Right cardiac atrium (tissue), 5 donors: ENCODE measurements at regions not wholly inside any gene's neighbourhood (a gene's known extent, or its start where the extent isn't known, plus 50 kb on each side); places are given as distances from the start of the nearest gene placed in this dataset.
A peak's percentile ranks its signal among the peaks of the same experiment; 100 is the strongest.

ENCODE experiments used
- ATAC-seq, 2 donors: fragments of 200-7000 bp; cut with Tn5 transposase; one replicate each; pipeline versions ENCODE4 v1.8.0 to v1.9.1; 2020; ENCODE audit warnings: moderate library complexity in 2 of 2, mild to moderate bottlenecking in 1 of 2
- DNase-seq, 3 donors: peaks; one replicate each; pipeline ENCODE4 v3.0.0-alpha.2; 2020
- H3K27ac ChIP-seq: one replicate; pipeline ENCODE4 v1.5.1; 2013; ENCODE audit warnings: mild to moderate bottlenecking, low read length, control low read depth, moderate library complexity
- H3K27me3 ChIP-seq: one replicate; pipeline ENCODE4 v1.6.1; 2013; ENCODE audit not compliant: control insufficient read depth, insufficient read depth
- H3K4me1 ChIP-seq: one replicate; pipeline ENCODE4 v1.6.1; 2013; ENCODE audit warnings: low read length; ENCODE audit not compliant: control insufficient read depth, insufficient read depth
- H3K4me3 ChIP-seq: one replicate; pipeline ENCODE4 v1.5.1; 2013; ENCODE audit warnings: low read length, control low read depth
- H3K9me3 ChIP-seq: one replicate; pipeline ENCODE4 v1.6.1; 2013; ENCODE audit warnings: low read length; ENCODE audit not compliant: control insufficient read depth
- WGBS: extraction: QIAGEN DNeasy Blood & Tissue Kit; methylation state at CpG from one replicate; pipeline ENCODE4 v1.1.7; 2013; 5-methylcytosine and 5-hydroxymethylcytosine counted together
- intact Hi-C, 4 donors: fragments of 100-400 bp; cut with DNase I; formaldehyde crosslinking; loops; one replicate each; pipeline versions ENCODE4 v1.11.0 to v1.14.0; 2022 to 2023
- donor health status: healthy with polysubstance abuse.
- donor health status: DM: no; HTN: yes; CAD: no.
- donor health status: DM: no; HTN: no; CAD: no.
- donor health status: DM: no; HTN: yes; CAD: no; lungs with severe emphysema.
- donor health status: DM: yes; HTN: yes; CAD: no.

DNA sequence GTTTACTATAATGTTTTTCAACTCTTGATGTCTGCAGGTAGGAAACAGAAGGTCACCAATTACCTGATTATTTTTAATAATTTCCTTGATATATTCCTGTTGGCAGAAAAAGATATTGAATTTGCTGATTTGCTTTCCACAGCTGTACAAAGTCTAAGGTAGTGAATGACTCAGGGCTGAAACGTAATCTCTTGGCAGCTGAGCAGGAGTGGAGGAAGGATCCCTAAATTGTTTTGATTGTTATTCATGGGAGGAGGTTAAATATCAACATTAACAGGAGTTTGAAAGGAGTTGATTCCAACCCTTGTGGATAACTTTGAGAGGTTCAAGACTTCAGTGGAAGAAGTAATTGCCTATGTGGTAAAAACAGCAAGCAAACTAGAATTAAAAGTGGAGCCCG, 345.2 kb upstream of the SLC8A1 start:
- H3K27ac ChIP-seq = no peak overlapping the region
- no peaks in the 10 kb centered on the region for H3K9me3 ChIP-seq
- no peak overlapping the region for H3K4me3 ChIP-seq
- H3K27me3 ChIP-seq = no peaks in the 10 kb centered on the region
- DNase-seq (no peak), ATAC-seq (no peak)
- intact Hi-C loops = no loop called here
- 70% methylated on average over 2 of the region's 2 CpGs for WGBS
- no peaks in the 10 kb centered on the region for H3K4me1 ChIP-seq

DNA sequence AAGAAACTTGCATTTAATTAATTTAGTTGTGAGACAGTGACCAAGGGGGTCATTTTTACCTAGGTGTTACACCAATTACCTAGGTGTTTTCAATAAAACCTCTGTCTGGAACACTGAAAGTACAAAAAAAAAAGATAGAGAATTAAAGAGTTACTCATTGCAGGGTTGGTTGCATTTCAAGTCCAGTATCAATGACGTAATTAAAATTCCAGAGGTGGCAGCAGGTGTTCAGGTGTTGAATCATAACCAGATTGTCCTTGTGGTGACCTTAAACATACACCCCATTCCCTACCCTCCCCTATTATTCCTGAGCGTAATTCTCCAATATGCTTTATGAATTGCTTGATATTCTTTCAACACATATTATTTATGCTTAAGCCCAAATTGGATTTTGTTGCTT, 352.0 kb upstream of the SLC8A1 start:
- no peak for DNase-seq
- no peaks in the 10 kb centered on the region for H3K9me3 ChIP-seq

DNA sequence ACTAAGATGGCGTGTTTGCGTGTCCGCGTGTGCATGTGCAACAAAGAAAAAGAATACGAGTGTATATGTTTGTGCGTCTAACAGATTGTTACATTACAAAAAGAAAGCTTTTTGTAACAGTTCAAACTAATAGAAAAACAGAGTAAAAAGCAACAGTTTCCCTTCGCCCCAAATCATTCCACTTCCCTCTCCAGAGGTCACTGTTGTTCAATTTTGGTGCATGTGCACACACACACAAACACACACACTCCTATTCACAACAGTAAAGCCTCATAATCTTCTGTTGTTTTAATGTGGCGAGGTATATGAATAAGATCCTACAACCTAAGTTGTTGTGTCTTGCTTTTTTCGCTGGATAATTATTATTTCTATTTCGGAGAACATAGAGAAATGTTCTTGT, 357.3 kb upstream of the SLC8A1 start:
- WGBS = 84% methylated on average over 10 of the region's 10 CpGs
- H3K27me3 ChIP-seq = no peaks in the 10 kb centered on the region
- H3K4me1 ChIP-seq = no peaks in the 10 kb centered on the region
- ATAC-seq (no peak), DNase-seq (no peak)
- H3K27ac ChIP-seq = no peak overlapping the region
- no peaks in the 10 kb centered on the region for H3K9me3 ChIP-seq
- no peak overlapping the region for H3K4me3 ChIP-seq
- intact Hi-C loops = no loop called here

More for the DNA sequence above, 352.0 kb upstream of the SLC8A1 start:
- Histone ChIP-seq H3K27ac (no peak overlapping the region), H3K27me3 (no peaks in the 10 kb centered on the region), H3K4me3 (no peak overlapping the region), H3K4me1 (no peaks in the 10 kb centered on the region)
- intact Hi-C loops = no loop called here
- no peak for ATAC-seq
- WGBS = 71% methylated on average over 2 of the region's 2 CpGs

DNA sequence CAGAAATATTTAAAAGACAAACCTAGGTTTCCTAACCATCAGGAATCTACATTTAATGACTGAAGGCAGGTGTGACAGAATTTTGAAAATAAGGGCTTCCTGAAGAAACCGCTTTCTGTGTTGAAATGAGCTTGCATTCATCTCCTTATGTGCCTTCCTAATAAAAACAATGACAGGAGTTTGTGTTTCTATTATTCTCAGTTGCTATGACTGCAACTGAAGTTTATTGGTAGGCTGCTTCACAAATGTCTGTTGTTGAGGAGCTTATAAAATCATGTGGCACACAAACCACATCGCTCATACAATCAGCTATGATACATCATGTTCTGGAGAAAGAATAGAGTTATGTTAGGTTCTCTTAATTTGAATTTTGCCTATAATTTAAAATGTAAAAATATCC, 362.7 kb upstream of the SLC8A1 start:
- no peak for DNase-seq

DNA sequence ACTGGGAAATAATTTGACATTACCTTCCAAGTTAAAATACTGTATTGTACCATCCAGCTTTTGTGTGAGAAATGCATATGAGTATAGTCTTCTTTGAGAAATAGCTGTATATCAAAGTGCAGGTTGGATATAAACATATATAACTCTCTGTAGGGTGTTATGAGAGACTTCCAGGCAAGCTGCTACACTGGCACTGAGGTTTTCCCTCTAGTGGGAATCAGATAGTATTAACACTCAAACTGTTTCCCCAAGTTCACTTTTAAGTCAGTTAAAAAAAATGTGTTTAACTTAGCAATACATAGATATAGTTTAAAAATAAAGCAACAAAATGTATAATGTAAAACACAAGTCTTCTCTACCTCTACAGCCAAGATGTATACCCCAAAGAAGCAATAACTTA, 368.4 kb upstream of the SLC8A1 start:
- no peaks in the 10 kb centered on the region for H3K27me3 ChIP-seq
- ATAC-seq (no peak), DNase-seq (no peak)
- H3K27ac ChIP-seq = no peak overlapping the region
- no peaks in the 10 kb centered on the region for H3K9me3 ChIP-seq
- H3K4me3 ChIP-seq = no peak overlapping the region
- intact Hi-C loops = no loop called here
- H3K4me1 ChIP-seq = peaks cover 1% of the 10 kb centered on the region

More for the DNA sequence above, 362.7 kb upstream of the SLC8A1 start:
- Histone ChIP-seq H3K4me1 (peaks cover 1% of the 10 kb centered on the region), H3K27me3 (no peaks in the 10 kb centered on the region), H3K27ac (no peak overlapping the region), H3K4me3 (no peak overlapping the region), H3K9me3 (no peaks in the 10 kb centered on the region)
- intact Hi-C loops = no loop called here
- no peak for ATAC-seq
- WGBS = 62% methylated on average over 2 of the region's 2 CpGs

DNA sequence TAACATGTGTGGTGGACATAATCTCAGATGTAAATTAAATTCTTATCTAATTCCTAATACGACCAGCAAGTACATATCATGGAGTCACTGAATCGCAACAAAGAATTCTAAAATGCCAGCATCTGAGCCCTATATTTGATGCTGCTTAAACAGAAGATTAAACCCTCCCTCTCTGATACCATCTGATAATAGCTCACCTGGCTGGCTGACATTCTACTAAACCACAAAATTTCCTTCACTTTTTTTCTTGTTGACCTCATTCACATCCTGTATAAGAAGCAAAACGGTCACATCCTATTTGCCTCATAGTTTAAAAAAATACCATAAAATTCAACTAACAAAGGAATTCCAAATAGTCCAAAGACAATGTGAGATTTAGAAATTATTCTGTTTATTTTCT, 371.6 kb upstream of the SLC8A1 start:
- no peaks in the 10 kb centered on the region for H3K27me3 ChIP-seq
- no peaks in the 10 kb centered on the region for H3K4me1 ChIP-seq
- DNase-seq = no peak
- ATAC-seq = no peak
- no peak overlapping the region for H3K27ac ChIP-seq
- no peaks in the 10 kb centered on the region for H3K9me3 ChIP-seq
- intact Hi-C loops = no loop called here
- 76% methylated on average over 3 of the region's 3 CpGs for WGBS
- no peak overlapping the region for H3K4me3 ChIP-seq

DNA sequence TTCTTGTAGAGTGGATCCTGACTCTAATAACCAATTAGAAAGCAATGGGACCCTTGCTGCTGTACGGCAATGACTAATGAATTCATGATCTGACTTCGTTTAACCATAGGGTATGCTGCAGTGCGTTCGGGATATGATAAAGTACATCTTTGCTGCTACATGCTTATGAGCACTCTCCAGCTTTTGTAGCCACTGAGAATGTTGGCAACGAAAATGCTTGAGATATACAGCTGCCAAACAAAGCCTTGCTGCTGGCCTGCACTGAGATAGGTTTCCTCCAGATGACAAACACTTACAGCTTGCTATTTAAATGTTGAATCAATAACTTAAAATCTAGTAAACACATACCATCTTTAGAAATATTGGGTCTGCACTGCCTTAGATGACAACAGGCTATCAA, 372.4 kb upstream of the SLC8A1 start:
- Histone ChIP-seq H3K9me3 (no peaks in the 10 kb centered on the region), H3K4me1 (no peaks in the 10 kb centered on the region), H3K27ac (no peak overlapping the region), H3K4me3 (no peak overlapping the region), H3K27me3 (no peaks in the 10 kb centered on the region)
- ATAC-seq (peak; percentile 55 to 78), DNase-seq (no peak)
- WGBS = 24% methylated on average over 5 of the region's 5 CpGs
- intact Hi-C loops = no loop called here

DNA sequence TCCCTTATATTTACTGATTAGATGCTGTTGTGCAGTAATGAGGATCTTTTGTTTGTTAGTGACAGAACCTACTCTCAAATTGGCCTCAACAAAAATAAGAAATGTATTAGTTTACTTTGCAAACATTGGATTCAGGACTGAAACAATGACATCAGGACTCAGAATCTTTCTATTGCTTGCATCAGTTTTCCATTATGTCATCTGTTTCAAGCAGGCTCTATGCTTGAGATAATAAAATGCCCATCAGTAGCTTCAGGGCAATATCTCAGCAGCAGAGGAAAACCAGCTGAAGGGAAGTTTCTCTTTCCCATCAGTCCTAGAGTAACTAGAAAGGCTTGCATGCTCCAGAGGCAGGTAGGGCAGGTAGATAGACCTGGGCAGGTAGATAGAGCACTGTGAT, 375.5 kb upstream of the SLC8A1 start:
- ATAC-seq (no peak), DNase-seq (no peak)
- H3K27ac ChIP-seq = no peak overlapping the region
- no peaks in the 10 kb centered on the region for H3K9me3 ChIP-seq
- intact Hi-C loops = no loop called here
- H3K27me3 ChIP-seq = no peaks in the 10 kb centered on the region
- H3K4me1 ChIP-seq = no peaks in the 10 kb centered on the region
- H3K4me3 ChIP-seq = no peak overlapping the region

DNA sequence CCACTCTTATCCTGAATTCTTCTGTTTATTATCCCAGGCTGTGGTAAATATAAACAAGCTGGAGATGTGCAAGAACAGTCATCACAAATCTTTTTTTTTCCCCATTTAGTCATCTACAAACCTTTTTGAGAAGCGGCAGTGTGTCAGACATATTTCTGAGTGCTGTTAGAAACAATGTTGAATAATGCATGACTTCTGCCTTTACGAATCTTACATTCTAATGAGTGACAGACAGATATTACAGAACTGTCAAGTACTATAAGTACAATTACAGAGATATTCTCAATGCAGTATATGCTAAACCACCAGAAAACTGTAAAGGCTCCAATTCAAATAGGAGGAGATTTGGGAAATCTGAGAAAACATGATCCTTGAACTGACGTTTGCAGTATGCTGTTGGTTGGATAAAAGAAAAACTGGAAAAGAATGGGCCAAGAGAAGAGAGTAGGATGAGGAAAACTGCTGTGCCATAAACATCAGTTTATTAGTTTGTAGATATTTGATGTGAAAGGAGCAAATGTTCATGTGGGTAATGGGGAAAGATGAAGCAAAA, 379.5 kb upstream of the SLC8A1 start:
- intact Hi-C loops = no loop called here
- Histone ChIP-seq H3K9me3 (no peaks in the 10 kb centered on the region), H3K4me3 (no peak overlapping the region), H3K4me1 (no peaks in the 10 kb centered on the region), H3K27ac (no peak overlapping the region), H3K27me3 (no peaks in the 10 kb centered on the region)
- ATAC-seq = no peak
- WGBS = 69% methylated on average over 3 of the region's 3 CpGs
- no peak for DNase-seq

DNA sequence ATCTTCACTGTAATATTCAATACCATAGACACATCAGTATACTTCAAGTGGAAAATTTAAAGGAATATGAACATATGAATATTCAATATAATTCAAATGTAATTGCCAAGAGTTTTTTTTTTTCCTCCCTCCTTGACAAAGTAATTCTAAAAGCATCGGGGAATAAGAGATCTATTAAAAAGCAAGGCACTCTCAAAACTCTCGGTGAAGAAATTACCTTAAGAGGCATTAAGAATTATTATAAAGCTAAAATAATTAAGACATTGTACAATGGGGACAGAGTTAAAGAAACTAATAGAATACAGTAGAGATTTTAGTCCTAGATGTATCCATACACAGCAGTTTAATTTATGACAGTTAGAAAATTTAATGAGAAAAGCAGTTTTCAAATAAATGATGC, 390.0 kb upstream of the SLC8A1 start:
- DNase-seq = no peak
- Histone ChIP-seq H3K4me1 (no peaks in the 10 kb centered on the region), H3K27me3 (no peaks in the 10 kb centered on the region), H3K9me3 (no peaks in the 10 kb centered on the region), H3K27ac (no peak overlapping the region), H3K4me3 (no peak overlapping the region)
- ATAC-seq = no peak
- intact Hi-C loops = no loop called here
- WGBS = 96% methylated on average over 2 of the region's 2 CpGs

DNA sequence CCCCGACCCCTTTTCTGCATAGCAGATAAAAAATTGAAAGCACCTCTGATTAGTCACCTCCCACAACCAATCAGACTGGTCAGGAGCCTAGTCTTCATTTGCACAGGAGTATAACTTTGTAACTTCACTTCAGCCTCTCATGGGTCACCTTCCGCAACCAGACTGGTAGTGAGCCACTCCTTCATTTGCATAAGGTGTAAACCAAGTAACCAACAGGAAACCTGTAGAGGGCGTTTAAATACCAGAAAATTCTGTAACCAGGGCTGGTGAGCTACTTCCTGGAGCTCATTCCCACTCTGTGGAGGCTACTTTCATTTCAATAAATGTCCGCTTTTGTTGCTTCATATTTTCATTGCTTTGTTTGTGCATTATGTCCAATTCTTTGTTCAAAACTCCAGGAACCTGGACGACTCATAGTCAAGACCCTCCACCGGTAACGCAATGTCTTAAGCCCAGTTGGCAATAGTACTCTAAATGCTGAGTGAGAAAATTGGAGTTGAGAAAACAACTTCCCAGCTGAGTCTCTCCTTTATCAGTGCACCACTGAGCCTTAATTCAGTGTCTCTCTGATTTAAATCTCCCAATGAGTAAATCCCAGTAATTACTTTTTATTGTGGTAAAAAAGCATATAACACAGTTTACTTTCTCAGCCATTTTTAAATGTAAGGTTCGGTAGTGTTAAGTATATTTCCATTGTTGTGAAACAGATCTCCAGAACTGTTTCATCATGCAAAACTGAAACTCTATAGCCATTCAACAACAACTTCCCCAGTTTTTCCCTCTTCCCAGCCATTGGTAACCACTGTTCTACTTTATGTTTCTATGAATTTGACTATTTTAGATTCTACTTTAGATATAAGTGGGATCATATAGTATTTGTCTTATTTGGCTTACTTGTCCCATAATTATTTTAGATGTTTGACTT, 392.7 kb upstream of the SLC8A1 start:
- 77% methylated on average over 8 of the region's 8 CpGs for WGBS
- H3K4me1 ChIP-seq = no peaks in the 10 kb centered on the region
- ATAC-seq = no peak
- intact Hi-C loops = no loop called here
- DNase-seq = no peak
- H3K27me3 ChIP-seq = no peaks in the 10 kb centered on the region
- no peaks in the 10 kb centered on the region for H3K9me3 ChIP-seq
- H3K27ac ChIP-seq = no peak overlapping the region
- H3K4me3 ChIP-seq = no peak overlapping the region
